ENCODE measurements at regions not wholly inside any gene's neighbourhood (a gene's known extent, or its start where the extent isn't known, plus 50 kb on each side); places are given as distances from the start of the nearest gene placed in this dataset.
"Not testable (repeated sequence)": the region's sequence is repeated elsewhere in the genome, so short reads cannot be mapped to it uniquely, and the experiment has no call there.

DNA sequence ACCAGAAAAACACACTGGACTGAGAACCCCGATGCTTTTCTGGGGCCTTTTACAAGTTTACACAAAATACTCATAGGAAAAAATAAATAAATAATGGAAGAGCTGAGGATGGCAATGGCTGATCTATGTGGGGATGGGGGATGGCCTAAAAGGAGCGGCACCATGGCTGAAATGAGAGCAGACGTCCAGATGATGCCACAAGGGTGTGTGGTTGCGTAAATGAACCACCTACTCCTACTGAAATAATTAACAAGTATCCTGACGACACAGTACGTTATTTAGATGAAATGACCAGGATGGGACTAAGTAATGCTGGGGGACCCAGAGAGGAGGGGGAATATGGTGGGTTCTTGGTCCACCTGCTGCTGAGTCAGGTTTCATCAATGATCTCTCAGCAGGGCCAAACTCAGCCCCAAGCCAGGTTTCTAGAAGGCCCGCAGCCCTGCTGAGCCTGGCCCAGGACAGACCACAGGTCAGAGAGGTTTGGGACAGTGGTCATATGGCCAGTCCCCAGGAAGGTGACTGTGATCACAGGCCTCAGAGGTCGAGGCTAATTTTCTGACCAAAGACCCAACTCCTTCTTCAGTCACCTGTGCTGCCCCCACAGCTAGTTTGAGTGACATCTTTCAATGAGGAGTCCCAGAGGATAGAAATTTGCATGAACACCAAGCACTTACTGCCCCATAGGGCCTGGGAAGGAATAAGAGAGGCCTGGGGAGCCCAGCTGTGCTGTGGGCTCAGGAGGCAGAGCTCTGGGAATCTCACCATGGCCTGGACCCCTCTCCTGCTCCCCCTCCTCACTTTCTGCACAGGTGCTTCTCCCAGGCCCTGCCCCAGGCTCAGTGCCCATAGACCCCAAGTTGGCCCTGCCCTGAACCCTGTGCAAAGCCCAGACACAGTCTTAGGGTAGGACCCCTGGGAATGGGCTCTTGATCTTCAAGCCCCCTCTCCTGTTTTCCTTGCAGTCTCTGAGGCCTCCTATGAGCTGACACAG is 76.3 kb upstream of the IGLL5 start:
- no peak for DNase-seq

DNA sequence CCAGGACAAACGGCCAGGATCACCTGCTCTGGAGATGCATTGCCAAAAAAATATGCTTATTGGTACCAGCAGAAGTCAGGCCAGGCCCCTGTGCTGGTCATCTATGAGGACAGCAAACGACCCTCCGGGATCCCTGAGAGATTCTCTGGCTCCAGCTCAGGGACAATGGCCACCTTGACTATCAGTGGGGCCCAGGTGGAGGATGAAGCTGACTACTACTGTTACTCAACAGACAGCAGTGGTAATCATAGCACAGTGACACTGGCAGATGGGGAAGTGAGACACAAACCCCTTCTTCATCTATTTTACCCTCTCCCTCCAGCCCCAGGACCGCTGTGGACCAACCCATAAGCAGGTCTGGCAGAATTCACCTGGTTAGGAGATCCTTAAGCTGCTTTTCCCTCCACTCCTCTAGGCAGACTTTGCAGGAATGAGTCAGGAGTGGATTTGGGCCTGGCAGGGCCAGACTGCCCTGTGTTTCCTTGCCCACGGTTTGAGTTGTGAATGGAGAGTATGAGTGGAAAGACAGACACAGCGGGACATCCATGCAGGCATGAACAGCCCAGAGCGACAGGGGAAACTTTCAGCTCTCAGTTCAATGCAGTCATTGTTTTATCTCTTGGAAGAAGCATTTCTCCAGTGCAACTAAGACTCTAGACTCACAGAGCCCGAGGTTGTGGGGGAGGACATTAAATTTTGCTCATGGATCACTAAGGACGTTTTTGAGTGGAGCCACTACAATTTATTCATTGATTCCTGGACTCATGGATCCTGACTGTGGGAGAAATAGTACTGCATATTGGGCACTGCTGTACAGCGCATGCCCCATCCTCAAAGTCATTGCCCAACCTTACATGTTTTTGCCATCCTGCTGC is 75.3 kb upstream of the IGLL5 start:
- DNase-seq: no peak

DNA sequence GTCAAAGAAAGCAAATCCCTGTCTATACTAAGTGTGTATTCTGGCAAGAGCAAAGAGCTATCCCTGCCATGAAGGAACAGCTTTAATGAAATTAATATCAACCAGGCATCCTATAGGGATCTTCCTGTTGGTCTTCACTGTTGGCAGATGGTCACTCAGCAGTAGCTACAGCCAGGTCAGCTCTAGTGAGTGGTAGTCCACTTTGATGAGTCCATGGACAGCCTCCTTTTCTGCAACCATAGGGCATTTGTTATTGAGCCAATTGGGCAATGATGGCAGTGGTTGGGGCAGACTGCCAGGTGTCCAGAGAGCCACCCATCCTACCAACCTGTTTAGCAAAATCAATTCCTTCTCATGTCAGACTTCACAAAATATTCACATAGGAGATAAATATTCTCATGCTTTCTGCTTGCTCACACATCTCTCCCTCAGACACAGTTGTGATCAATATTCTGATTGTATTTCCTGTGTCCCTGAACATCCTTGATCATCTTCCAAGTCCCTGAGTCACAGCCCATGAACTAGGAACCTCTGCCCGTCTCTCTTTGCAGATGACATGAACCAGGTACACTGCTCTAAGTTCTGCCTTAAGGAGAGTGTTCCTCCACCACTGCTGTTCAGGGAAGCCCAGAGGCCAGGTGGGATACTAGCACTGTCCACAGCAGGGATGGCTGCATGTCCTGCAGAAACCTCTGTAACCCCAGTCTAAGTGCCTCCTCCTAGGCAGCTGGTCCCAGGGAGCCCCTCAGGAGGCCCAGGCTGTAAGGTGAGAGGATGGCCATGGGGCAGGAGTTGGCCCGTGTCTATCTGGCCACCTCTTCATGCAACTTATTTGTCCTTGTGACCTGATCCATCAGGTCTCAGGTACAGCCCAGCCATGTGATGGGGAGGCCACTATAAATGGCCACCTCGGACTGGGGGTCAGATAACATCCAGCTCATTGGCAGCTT is 74.2 kb upstream of the IGLL5 start:
- no peak for DNase-seq

DNA sequence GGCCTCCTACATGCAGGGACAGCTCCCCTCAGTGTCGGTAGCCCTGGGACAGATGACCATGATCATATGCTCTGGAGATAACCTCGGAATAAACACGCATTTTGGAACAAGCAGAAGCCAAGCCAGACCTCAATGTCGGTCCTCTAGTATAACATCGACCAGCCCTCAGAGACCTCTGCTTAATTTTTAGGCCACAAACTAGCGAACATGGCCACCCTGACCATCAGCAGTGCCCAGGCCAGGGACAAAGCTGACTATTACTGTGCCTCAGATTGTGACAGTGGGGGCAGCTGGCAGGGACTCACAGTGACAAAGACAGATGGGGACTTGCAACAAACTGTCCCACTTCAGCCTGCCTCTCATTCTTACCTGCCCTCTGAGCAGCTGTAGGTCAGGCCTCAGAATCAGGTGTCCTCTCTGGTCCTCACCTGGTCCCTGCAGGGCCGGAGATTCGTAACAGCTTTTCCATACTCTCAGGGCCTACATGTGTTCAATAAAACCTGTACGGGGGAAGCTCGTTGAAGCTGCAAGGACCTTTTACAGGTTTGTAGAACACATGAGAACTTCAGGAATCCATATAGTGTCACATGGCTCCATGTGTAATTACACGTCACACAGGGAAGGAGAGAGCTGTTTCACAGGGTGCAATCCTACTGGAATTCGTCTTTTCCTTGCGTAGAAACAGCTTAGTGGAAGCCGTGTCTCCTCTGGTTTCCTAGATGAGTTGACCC is 72.8 kb upstream of the IGLL5 start:
- no peak for DNase-seq

DNA sequence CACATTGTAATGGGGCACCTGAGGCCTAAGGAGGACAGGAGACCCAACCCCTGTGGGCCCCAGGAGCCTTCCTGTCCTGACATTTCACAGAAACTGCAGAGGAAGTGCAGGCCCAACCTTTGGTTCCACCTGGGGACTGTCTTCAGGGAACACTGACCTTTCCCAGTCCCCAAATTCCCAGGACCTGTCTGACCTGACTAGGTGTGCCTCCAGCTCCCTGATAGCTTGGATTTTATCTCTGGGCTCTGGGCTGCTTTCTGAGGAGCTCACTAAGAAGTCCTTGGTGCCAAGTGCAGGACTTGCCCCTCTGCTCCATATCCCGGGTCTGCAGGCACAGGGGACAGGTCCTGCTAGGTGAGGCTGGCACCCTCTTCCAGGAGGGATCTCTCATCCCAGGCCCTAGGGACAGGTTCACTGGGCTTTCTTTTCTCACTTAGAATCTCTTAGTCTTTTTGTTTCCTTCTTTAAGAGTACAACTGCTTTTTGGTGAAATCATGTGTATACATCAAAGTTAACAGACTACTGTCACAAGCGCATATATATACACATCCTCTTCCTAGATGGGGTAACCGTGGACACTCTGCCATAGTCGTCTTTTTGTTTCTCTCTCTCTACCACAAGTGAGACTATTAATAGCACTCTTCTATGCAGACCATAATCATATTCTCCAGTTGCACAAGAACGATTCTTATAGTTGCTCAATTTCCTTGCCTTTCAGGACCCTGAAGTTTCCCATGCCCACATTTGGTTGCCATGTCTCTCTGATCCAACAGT is 72.0 kb upstream of the IGLL5 start:
- DNase-seq: no peak

DNA sequence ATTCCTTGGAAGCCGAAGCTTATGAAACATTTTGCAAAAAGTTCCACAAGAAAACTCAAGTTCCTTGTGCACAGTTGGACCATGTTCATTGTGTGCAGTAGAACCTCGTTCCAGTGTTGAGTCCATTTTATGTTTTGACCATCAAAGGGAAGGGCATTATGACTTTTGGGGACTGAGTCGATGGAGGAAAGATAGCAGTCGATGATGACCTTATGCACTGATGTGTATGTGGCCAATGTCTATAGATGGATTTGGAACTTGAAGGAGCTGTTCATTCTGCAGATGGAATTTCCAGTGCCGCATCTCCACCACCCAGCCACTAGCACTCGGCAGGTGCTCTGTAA is 71.5 kb upstream of the IGLL5 start:
- no peak for DNase-seq

DNA sequence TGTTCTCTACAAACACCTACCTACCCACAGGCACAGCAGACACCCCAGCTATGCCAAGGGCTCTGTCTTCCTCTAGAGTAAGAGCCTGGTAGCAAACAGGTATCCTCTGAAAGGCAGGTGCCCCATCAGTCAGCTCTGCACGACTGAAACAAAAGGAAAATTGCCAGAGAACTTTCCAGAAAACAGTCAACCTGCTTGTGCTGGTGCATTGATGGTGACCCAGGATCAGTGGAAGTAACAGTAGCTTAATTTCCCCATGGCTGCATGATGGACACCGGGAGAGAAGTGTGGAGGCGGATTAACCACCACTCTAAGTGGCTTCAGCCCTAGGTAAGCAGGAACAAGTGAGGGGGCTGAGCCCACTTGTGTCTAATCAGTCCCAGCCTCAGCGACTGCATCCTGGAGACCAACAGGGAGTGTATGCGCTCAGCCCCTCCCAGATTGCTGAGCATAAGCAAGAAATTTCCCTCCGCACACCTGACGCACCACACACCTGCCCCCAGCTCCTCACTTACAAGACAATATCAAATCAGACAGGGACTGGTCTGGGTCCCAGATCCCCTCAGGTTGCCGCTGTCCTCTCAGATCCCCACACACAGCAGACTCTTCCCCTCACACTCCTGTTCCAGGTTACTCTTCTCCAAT is 70.7 kb upstream of the IGLL5 start:
- DNase-seq: no peak

DNA sequence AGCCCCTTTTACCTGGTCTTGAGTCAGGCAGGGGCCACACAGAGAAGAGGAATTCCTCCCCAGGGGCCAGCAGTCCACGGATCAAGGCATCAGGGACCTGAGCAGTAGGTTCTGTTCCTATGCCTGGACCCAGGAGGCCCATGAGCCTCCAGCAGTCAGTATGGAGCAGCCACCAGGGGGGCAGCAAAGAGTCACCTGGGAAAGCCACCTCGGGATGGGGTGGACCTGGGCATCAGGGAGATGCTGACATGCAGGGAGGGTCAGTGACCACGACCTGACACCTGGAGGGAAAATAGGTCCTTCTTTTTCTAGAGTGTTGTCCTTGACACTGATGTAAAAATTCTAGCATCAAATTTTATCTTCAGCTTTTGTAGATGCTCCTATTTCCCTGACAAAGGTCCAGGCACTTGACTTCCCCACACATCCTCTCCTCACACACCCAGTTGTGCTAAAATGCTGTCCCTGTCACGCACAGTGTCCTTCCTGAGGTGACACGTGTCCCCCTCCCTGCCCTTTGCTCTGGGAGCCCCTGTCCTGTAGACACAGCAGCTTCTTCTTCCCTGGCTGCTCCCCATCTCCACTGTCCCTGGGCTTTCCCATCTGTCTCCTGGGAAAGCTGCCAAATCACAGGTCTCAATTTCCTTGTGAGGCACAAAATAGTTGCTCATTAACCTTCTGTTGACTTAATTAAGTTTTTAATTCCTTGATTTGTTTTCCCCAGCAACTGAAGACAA is 70.0 kb upstream of the IGLL5 start:
- no peak for DNase-seq

DNA sequence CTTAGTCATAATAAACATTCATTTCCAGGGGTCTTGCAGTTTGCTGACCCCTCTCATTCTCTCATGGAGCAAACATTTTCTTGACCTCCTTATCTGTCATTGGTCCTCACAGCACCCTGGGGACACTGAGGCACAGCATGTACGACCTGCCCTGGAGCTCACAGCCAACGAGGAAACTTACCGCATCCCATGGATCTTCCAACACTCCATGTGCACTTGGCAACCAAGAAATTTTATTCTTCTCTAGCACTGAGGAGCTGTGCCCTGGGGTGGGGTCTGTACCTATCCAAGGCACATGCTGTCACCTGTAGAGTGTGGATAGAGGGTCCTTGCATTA is 69.4 kb upstream of the IGLL5 start:
- no peak for DNase-seq

DNA sequence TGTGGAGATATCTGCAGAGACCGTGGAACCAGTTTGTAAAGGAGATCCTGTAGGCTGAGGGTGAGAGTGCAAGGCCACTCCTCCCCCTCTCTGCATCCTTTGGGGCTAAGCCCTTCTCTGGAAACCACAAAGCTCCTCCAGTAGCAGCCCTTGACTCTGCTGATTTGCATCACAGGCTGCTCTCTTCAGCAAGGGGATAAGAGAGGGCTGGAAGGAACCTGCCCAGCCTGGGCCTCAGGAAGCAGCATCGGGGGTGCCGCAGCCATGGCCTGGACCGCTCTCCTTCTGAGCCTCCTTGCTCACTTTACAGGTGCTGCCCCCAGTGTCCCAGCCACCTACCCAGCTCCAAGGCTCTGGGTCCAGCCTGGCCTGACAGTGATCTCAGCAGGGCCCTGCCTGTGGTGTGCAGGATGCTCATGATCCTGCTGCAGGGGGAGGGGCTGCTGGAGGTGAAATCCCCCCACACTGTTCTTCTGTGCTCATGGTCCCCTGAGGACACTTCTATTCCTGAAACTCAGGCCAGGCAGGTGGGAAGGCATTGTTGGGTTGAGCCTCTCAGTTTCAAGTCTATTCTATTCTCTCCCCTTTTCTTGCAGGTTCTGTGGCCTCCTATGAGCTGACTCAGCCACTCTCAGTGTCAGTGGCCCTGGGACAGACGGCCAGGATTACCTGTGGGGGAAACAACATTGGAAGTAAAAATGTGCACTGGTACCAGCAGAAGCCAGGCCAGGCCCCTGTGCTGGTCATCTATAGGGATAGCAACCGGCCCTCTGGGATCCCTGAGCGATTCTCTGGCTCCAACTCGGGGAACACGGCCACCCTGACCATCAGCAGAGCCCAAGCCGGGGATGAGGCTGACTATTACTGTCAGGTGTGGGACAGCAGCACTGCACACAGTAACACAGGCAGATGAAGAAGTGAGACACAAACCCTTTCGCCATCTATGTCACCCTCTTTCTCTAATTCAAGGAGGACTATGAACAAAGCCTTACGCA is 68.5 kb upstream of the IGLL5 start:
- DNase-seq: no peak

DNA sequence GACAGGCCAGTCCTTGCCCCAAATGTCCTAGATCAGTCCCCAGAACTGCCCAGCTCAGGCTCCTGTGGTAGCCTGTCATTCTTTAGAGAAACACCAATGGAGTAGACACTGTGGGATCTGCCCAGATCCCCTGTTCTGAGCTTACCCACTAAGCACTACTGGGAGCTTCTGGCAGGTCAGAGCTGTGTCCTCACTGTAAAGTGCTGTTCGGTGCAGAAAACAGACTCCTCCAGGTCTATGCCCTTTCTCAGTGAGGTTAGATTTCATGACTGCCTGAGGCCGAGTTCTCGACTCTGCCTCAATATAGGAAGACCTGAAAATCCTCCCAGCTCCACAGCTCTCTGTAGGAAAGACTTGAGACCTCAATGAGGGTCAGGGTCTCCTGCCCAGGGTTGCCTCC is 67.5 kb upstream of the IGLL5 start:
- no peak for DNase-seq

DNA sequence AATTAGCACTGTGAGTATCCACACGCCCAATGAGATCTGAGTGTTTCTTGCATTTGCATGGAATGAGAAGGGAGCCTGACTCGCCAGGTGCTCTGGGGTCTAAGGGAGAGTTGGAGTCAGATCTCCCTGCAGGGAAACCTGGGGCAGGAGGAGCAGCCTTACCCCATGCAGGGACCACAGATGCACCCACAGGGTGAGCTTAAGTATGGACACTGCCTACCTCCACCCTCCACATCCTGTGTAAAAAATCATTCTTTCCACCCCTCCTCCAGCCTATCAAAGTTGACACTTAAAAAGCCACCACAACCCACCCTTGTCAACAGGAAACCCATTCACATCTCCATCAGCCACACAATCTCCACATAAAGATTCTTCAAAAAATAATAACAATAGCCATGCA is 67.0 kb upstream of the IGLL5 start:
- DNase-seq: no peak

DNA sequence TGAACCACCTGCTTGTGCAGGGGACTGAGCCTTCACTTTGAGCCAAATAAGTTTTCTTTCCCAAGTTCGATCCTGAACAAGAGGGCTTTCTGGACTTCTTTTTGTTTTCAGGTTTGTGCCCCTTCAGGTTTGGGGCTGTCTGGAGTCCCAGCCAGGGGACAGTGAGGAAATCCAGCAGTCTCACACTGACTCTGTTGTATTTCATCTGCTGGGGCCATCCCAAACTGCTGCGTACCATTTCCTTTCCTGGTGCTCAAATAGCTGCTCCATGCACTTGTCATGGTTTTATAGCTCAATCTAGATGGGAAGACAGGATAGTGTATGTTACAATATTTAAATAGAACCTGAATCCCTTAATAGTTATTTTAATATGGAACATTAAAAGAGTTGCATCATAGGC is 66.3 kb upstream of the IGLL5 start:
- DNase-seq: no peak

DNA sequence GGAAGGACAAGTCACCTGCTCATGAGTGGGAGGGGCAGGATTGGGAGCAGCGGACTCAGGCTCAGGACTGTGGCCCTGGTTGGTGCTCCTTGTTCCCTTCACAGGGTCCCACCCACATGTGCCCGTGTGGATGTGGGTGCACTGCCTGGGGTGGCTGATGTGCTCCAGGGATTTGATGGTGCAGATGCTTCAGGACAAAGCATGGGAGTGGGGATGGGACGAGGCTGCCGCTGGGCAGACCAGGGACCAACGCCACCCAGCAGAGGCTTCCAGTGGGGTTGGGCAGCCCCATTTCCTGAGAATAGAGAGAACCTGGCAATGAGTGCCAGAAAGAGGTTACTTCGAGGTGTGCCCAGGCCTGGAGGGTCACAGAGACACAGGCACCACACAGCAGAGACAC is 65.5 kb upstream of the IGLL5 start:
- DNase-seq: no peak

DNA sequence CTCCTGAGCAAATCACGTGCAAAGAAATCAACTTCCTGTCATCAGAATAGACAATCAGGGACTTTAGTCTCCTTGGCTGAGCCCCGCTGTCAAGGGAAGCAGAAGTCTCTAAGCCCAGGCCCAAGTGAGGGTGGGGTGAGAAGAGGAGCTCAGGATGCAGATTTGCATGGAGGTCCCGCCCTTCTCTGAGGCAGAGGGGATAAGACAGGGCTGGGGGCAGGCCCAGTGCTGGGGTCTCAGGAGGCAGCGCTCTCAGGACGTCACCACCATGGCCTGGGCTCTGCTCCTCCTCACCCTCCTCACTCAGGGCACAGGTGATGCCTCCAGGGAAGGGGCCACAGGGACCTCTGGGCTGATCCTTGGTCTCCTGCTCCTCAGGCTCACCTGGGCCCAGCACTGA is 65.1 kb upstream of the IGLL5 start:
- not testable (repeated sequence) for DNase-seq

DNA sequence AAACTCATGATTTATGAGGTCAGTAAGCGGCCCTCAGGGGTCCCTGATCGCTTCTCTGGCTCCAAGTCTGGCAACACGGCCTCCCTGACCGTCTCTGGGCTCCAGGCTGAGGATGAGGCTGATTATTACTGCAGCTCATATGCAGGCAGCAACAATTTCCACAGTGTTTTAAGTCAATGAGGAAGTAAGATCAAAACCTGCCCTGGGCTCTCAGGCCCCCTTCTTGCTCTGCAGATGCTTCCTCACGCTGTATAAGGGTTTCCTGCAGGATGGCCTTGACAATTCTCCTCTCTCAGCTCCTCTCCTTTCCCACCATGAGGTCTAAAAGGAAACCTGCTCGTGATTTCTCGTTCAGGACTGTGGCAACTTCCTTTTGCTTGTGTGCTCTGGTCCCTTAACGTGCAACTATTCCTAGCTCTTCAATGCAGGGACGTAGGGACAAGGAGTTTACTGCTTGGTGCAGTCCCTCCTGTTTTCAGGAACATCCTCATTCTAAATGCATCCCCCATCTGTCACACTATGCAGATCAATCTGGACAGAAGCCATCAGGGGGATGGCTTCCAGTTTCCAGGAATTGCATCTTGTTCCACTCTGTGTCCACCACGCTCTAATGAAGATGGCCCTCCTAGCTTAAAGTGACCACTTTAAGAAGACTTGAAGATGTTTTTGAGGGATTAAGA is 64.3 kb upstream of the IGLL5 start:
- DNase-seq: no peak

DNA sequence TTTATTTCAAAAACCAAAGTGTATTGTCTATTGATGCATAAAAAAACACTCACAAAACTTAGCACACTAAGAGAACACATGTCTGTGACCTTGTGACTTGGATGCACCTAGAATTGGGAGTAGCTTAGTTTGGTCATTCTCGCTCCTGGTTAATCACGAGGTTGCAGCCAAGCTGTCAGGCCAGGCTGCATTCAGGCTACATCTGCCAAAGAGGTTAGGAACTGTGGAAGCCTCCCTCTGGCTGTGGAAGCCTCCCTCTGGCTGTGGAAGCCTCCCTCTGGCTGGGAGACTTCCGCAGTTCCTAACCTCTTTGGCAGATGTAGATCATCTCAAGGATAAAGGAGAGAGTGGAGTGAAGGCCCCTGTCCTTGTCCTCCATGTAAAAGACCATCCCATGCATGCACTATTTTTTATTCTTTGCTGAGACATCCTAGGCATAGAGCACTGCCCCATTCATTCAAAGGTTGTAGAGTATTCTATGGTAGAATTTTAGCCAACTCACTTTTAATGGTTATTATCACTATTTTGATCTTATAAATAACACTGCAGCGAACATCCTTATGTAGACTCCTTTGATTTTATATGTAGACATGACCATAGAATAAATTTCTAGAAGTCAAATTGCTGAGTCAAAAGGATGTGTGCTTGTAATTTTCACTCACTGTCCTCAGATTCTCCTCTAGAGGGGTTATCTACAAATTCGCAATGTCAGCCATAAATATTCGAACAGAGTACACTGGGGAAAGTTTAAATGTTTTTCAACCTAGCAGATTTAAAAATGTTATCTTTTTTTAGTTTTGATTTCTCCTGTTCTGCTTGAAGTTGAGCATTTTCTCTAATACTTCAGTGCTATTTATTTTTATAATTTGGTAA is 63.0 kb upstream of the IGLL5 start:
- DNase-seq: no peak
